ENCODE measurements at regions not wholly inside any gene's neighbourhood (a gene's known extent, or its start where the extent isn't known, plus 50 kb on each side); places are given as distances from the start of the nearest gene placed in this dataset.

DNA sequence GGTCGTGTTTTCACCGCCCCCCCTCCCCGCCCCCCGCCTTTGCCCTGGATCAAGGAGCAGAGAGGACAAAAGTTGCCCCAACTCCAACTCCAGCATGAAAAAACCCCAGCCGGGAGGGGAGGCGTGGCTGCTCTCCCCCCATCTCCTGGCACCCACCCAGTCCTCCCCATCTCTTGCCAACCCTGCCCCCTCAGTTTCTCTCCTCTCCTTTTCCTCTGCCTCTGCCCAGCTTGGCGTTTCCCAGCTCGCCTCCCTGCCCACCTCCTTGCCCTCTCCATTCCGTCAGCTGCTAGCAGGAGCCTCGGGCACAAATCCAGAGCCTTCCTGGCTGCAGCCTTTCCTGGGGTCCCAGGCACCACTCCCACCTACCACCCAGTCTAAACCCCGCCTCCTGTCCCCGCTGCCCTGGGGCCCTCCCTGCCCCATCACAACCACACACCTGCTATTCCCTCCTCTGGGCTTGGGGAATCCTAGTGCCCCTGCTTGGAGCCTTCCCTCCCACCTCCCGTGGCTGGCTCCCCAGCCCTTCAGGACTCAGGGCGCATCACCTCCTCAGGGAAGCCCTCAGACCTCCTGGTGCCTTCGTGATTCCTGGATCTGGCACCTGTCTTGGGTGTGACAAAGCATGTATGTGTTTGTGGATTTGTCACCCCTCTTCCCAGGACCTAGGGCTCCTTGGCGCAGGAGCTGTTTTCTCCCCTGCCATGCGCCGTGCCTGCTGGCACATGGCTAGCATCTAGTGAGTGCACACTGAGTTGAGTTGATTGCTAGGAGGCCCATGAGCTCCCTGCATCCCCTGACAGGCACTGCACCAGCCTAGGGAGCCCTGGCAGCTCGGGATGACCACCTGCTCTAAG lies 209.1 kb downstream of the TFCP2L1 start:
- TF ChIP-seq, protein P1, sequence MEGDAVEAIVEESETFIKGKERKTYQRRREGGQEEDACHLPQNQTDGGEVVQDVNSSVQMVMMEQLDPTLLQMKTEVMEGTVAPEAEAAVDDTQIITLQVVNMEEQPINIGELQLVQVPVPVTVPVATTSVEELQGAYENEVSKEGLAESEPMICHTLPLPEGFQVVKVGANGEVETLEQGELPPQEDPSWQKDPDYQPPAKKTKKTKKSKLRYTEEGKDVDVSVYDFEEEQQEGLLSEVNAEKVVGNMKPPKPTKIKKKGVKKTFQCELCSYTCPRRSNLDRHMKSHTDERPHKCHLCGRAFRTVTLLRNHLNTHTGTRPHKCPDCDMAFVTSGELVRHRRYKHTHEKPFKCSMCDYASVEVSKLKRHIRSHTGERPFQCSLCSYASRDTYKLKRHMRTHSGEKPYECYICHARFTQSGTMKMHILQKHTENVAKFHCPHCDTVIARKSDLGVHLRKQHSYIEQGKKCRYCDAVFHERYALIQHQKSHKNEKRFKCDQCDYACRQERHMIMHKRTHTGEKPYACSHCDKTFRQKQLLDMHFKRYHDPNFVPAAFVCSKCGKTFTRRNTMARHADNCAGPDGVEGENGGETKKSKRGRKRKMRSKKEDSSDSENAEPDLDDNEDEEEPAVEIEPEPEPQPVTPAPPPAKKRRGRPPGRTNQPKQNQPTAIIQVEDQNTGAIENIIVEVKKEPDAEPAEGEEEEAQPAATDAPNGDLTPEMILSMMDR (IDR thresholded peaks at IDR 0.05) = no peak
- no peak for TF ChIP-seq POLR2A (IDR thresholded peaks at IDR 0.05)
